OCI-LY7 (cell line): ENCODE measurements at regions not wholly inside any gene's neighbourhood (a gene's known extent, or its start where the extent isn't known, plus 50 kb on each side); places are given as distances from the start of the nearest gene placed in this dataset.

Experiments
- BruUV-seq: library from RNA; stranded (reverse); fragments of 400-500 nt; replicated peaks from 2 replicates; lab custom pipeline; 2021; lab: Mats Ljungman, UMichigan
- CTCF ChIA-PET: fragments of 300-600 bp; sonication (Branson Sonifier 250); formaldehyde crosslinking; loops from one replicate; lab custom pipeline; 2022; ENCODE audit warnings: antibody characterized with exemption; ENCODE audit not compliant: unreplicated experiment; lab: Charles Lee
- POLR2A ChIA-PET: fragments of 300-600 bp; sonication (Branson Sonifier 250); formaldehyde crosslinking; loops from one replicate; lab custom pipeline; 2022; ENCODE audit warnings: antibody characterized with exemption; lab: Charles Lee
- DNase-seq: peaks from one replicate; pipeline ENCODE4 v3.0.0-alpha.2; 2015; ENCODE audit warnings: low spot score
- H2AFZ ChIP-seq: fragments of 200-600 bp; sonication (generic), shearing (Covaris generic); 2 replicates; pipeline ENCODE4 v1.6.1; 2014; ENCODE audit warnings: mild to moderate bottlenecking, antibody characterized with exemption, low read length, moderate library complexity
- H3K27ac ChIP-seq: fragments of 200-600 bp; sonication (generic); 2 replicates; pipeline ENCODE4 v1.5.1; 2014; ENCODE audit warnings: mixed run types, low read depth, mild to moderate bottlenecking, moderate library complexity, low read length, inconsistent platforms; ENCODE audit not compliant: poor library complexity, severe bottlenecking
- H3K36me3 ChIP-seq: fragments of 200-600 bp; sonication (generic); 2 replicates; pipeline ENCODE4 v1.6.1; 2014; ENCODE audit warnings: mild to moderate bottlenecking, antibody characterized with exemption, low read length, moderate library complexity, mixed read lengths; ENCODE audit not compliant: insufficient read depth
- H3K4me1 ChIP-seq: fragments of 200-600 bp; sonication (generic); 2 replicates; pipeline ENCODE4 v1.5.1; 2014; ENCODE audit warnings: mild to moderate bottlenecking, low read length; ENCODE audit not compliant: insufficient read depth, poor library complexity, severe bottlenecking
- H3K4me2 ChIP-seq: fragments of 200-600 bp; sonication (generic); 2 replicates; pipeline ENCODE4 v1.6.1; 2014; ENCODE audit warnings: mild to moderate bottlenecking, low read length
- H3K4me3 ChIP-seq: fragments of 200-600 bp; sonication (generic); 2 replicates; pipeline ENCODE4 v1.5.1; 2014; ENCODE audit warnings: mild to moderate bottlenecking, low read depth, low read length; ENCODE audit not compliant: poor library complexity, severe bottlenecking
- H3K79me2 ChIP-seq: fragments of 200-600 bp; sonication (generic); 2 replicates; pipeline ENCODE4 v1.6.1; 2016; ENCODE audit warnings: low read depth, mild to moderate bottlenecking, low read length, moderate library complexity, mixed read lengths; ENCODE audit not compliant: insufficient read depth
- H3K9me2 ChIP-seq: fragments of 200-600 bp; sonication (generic); 2 replicates; pipeline ENCODE4 v1.6.1; 2016; ENCODE audit warnings: mild to moderate bottlenecking, low read length, mixed read lengths; ENCODE audit not compliant: insufficient read depth
- H3K9me3 ChIP-seq: fragments of 200-600 bp; sonication (generic); 2 replicates; pipeline ENCODE4 v1.6.1; 2014; ENCODE audit warnings: mild to moderate bottlenecking, mixed run types, low read length, mixed read lengths
- H4K20me1 ChIP-seq: fragments of 200-600 bp; sonication (generic); 2 replicates; pipeline ENCODE4 v1.6.1; 2014; ENCODE audit warnings: mild to moderate bottlenecking, antibody characterized with exemption, low read length, moderate library complexity, mixed read lengths; ENCODE audit not compliant: insufficient read depth
- EZH2phosphoT487 ChIP-seq: fragments of 200-600 bp; sonication (generic); IDR thresholded peaks from 2 replicates; pipeline ENCODE4 v1.6.1; 2018; ENCODE audit warnings: low read depth, borderline replicate concordance, mild to moderate bottlenecking, mixed run types, antibody characterized with exemption, low read length, moderate library complexity, mixed read lengths
- intact Hi-C: fragments of 100-400 bp; cut with micrococcal nuclease; formaldehyde crosslinking; loops from one replicate; pipeline ENCODE4 v1.10.0; 2022; ENCODE audit not compliant: unreplicated experiment
- TF ChIP-seq, protein P1 (sequence below): fragments of 200-600 bp; sonication (generic); conservative IDR thresholded peaks from 2 replicates; pipeline ENCODE4 v1.5.1; 2014; ENCODE audit warnings: mild to moderate bottlenecking, antibody characterized with exemption, low read length, moderate library complexity, mixed read lengths

- H3K4me1 ChIP-seq: no peaks in the 10 kb centered on the region
- no peaks in the 10 kb centered on the region for H3K79me2 ChIP-seq
- POLR2A ChIA-PET: no interaction called here
- H3K9me3 ChIP-seq: no peaks in the 10 kb centered on the region
- CTCF ChIA-PET: no interaction called here
- H3K36me3 ChIP-seq: no peaks in the 10 kb centered on the region
- no peaks in the 10 kb centered on the region for H3K9me2 ChIP-seq
- intact Hi-C loops: no loop called here
- TF ChIP-seq EZH2phosphoT487: no peak
- TF ChIP-seq, protein P1, sequence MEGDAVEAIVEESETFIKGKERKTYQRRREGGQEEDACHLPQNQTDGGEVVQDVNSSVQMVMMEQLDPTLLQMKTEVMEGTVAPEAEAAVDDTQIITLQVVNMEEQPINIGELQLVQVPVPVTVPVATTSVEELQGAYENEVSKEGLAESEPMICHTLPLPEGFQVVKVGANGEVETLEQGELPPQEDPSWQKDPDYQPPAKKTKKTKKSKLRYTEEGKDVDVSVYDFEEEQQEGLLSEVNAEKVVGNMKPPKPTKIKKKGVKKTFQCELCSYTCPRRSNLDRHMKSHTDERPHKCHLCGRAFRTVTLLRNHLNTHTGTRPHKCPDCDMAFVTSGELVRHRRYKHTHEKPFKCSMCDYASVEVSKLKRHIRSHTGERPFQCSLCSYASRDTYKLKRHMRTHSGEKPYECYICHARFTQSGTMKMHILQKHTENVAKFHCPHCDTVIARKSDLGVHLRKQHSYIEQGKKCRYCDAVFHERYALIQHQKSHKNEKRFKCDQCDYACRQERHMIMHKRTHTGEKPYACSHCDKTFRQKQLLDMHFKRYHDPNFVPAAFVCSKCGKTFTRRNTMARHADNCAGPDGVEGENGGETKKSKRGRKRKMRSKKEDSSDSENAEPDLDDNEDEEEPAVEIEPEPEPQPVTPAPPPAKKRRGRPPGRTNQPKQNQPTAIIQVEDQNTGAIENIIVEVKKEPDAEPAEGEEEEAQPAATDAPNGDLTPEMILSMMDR: no peak
- H3K27ac ChIP-seq: no peak overlapping the region
- no TSS peak for BruUV-seq
- no peak overlapping the region for H2AFZ ChIP-seq
- H4K20me1 ChIP-seq: no peaks in the 10 kb centered on the region
- H3K4me3 ChIP-seq: no peak overlapping the region
- no peak overlapping the region for H3K4me2 ChIP-seq
- DNase-seq: no peak
Observed at GRCh38 chr13:67588607-67589006, 358.5 kb upstream of the PCDH9 start.

GRCh38 chr13:67577361-67577760 is 347.2 kb upstream of the PCDH9 start:
- Histone ChIP-seq H3K4me3 (no peak overlapping the region), H3K4me2 (no peak overlapping the region), H3K79me2 (no peaks in the 10 kb centered on the region), H3K27ac (no peak overlapping the region), H3K9me3 (no peaks in the 10 kb centered on the region), H3K9me2 (no peaks in the 10 kb centered on the region), H2AFZ (no peak overlapping the region), H3K4me1 (no peaks in the 10 kb centered on the region), H4K20me1 (no peaks in the 10 kb centered on the region), H3K36me3 (no peaks in the 10 kb centered on the region)
- ChIA-PET CTCF (no interaction called here), POLR2A (no interaction called here)
- no peak for TF ChIP-seq EZH2phosphoT487
- TF ChIP-seq, protein P1: no peak
- DNase-seq: no peak
- BruUV-seq: no TSS peak
- intact Hi-C loops: no loop called here

DNA sequence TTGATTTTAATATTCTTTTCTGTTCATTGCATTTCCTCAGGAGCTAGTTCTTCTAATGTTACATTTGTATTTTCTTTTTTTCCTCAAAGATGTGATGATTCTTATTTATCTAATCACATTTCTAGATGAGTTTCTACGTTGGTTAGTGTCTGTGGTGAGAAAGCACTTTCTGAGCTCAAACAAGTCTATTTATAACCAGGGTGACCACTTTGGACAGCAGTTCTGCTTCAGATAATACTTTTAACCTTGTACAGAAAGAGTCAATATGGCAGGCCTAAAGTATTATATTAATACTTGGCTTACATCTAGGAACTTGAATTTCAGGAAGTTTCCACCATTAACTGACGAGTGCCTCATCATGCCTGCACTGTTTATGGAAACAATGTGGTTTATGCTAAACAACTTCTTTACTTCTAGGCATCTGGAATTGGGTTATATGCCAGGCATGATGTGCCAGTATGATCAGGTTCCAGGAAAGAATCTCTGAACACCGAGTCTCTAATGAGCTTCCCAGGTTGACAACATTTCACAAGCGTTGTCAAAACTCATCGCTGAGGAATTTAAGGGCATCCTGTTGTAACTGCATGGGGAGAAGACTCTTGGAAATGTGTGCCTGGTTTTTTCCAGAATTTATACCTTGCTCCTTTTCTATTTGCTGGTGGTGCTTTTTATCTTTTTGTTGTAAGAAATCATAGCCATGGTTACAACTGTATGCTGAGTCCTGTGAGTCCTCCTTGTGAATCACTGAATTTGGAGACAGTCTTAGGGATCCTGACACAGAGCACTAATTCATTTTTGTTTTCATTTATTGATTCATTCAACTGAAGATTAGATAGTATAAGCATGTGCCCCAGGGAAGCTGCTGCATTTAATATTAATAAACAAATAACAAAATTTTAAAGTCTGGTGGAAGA is 344.4 kb upstream of the PCDH9 start:
- H4K20me1 ChIP-seq: no peaks in the 10 kb centered on the region
- no TSS peak for BruUV-seq
- CTCF ChIA-PET: no interaction called here
- H2AFZ ChIP-seq: no peak overlapping the region
- no peaks in the 10 kb centered on the region for H3K79me2 ChIP-seq
- POLR2A ChIA-PET: interaction anchor here (0.5 to 1.9 kb wide), 2 partner anchors 10 to 224 kb away, joined by 3 to 6 read pairs; no protein-coding TSS in a partner anchor
- intact Hi-C loops: no loop called here
- H3K9me3 ChIP-seq: no peaks in the 10 kb centered on the region
- TF ChIP-seq, protein P1: no peak
- TF ChIP-seq EZH2phosphoT487: no peak
- no peak overlapping the region for H3K4me3 ChIP-seq
- no peak for DNase-seq
- no peaks in the 10 kb centered on the region for H3K36me3 ChIP-seq
- no peak overlapping the region for H3K27ac ChIP-seq
- no peaks in the 10 kb centered on the region for H3K9me2 ChIP-seq
- no peaks in the 10 kb centered on the region for H3K4me1 ChIP-seq
- no peak overlapping the region for H3K4me2 ChIP-seq
